GM10248 (cell line): ENCODE measurements at regions not wholly inside any gene's neighbourhood (a gene's known extent, or its start where the extent isn't known, plus 50 kb on each side); places are given as distances from the start of the nearest gene placed in this dataset.

Source experiments
- CTCF ChIA-PET: fragments of 300-600 bp; sonication (Branson Sonifier 250); formaldehyde crosslinking; extraction: SDS; loops from one replicate; lab custom pipeline; 2021; ENCODE audit warnings: antibody characterized with exemption; lab: Yijun Ruan, JAX
- POLR2A ChIA-PET: fragments of 350-650 bp; sonication (Branson Sonifier 250); formaldehyde crosslinking; extraction: SDS; loops from one replicate; lab custom pipeline; 2020; ENCODE audit warnings: antibody characterized with exemption; lab: Yijun Ruan, JAX
- DNase-seq: peaks from one replicate; pipeline ENCODE4 v3.0.0; 2012; ENCODE audit errors: extremely low spot score
- TF ChIP-seq, protein P1 (sequence below): IDR thresholded peaks from 2 replicates; pipeline ENCODE4 v1.5.1; 2012; ENCODE audit warnings: mild to moderate bottlenecking, low read depth; ENCODE audit errors: extremely low read depth, missing control alignments, control extremely low read depth

DNA sequence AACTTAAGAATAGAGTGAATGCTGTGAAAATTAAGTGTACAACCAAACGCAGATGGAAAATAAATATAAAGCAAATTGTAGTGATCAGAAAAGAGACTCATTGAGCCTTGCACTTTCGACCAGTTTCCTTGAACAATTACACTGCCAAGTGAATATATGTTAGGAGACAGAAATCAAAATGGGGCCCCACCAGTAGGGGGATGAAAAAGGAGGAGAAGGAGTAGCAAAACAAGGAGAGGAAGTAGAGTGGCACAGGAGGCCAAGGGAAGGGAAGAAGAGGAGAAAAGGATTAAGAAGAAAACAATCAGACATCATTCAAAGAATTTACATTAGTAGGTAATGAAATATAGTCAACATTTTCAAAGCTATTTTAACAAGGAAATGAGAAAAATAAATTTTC, 1770.6 kb downstream of the PLA2G4A start:
- POLR2A ChIA-PET = no interaction called here
- no peak for DNase-seq
- CTCF ChIA-PET = interaction anchor here (1.9 kb wide), 1 partner anchor 11 kb away, joined by 5 read pairs; no protein-coding TSS in a partner anchor
- TF ChIP-seq, protein P1, sequence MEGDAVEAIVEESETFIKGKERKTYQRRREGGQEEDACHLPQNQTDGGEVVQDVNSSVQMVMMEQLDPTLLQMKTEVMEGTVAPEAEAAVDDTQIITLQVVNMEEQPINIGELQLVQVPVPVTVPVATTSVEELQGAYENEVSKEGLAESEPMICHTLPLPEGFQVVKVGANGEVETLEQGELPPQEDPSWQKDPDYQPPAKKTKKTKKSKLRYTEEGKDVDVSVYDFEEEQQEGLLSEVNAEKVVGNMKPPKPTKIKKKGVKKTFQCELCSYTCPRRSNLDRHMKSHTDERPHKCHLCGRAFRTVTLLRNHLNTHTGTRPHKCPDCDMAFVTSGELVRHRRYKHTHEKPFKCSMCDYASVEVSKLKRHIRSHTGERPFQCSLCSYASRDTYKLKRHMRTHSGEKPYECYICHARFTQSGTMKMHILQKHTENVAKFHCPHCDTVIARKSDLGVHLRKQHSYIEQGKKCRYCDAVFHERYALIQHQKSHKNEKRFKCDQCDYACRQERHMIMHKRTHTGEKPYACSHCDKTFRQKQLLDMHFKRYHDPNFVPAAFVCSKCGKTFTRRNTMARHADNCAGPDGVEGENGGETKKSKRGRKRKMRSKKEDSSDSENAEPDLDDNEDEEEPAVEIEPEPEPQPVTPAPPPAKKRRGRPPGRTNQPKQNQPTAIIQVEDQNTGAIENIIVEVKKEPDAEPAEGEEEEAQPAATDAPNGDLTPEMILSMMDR = no peak

DNA sequence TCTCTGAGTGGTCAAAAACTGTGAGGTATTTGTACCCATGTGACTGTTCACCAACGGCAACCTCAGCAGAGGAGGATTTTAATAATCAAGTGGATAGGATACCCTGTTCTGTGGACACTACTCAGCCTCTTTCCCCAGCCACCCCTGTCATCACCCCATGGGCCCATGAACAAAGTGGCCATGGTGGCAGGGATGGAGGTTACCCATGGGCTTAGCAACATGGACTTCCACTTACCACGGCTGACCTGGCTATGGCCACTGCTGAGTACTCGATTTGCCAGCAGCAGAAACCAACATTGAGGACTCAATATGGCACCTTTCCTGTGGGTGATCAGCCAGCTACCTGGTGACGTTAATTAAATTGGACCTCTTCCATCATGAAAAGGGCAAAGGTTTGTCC, 1782.7 kb downstream of the PLA2G4A start:
- TF ChIP-seq, protein P1 = no peak
- ChIA-PET CTCF (interaction anchor here (1.0 kb wide), 1 partner anchor 11 kb away, joined by 3 read pairs; no protein-coding TSS in a partner anchor), POLR2A (no interaction called here)
- no peak for DNase-seq

DNA sequence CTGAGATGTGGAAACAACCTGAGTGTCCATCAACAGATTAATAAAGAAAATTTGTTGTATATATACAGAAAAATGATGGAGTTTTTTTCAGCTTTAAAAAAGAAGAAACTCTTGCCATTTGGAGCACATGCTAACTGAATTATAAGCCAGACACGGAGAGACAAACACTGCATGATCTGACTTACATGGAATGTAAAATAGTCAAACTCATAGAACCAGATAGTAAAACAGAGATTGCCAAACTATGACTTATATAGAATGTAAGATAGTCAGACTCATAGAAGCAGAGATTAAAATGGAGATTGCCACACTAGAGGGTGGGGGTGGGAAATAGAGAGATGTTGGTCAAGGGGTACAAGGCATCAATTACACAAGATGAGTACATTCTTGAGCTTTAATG, 1786.6 kb downstream of the PLA2G4A start:
- DNase-seq = no peak
- ChIA-PET CTCF (no interaction called here), POLR2A (no interaction called here)
- TF ChIP-seq, protein P1 = no peak

DNA sequence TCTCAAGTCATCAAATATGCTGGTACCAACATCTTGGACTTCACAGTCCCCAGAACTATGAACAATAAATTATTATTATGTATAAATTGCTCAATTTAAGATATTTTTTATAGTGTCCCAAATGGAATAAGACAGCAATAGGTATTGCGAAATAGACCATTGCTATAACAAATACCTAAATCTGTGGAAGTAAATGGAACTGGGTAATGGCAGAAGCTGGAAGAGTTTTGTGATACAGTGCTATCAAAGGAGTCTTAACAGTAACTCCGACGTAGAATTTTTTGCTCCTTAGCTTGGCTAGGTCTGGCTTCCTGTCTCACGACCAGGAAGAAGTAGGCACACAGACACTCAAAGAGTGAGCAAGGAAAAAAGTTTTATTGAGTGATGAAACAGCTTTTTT, 1791.5 kb downstream of the PLA2G4A start:
- DNase-seq = no peak
- POLR2A ChIA-PET = no interaction called here
- CTCF ChIA-PET = interaction anchor here (0.9 to 1.6 kb wide), 2 partner anchors 12 to 74 kb away, joined by 3 to 6 read pairs; no protein-coding TSS in a partner anchor
- TF ChIP-seq, protein P1 = no peak

DNA sequence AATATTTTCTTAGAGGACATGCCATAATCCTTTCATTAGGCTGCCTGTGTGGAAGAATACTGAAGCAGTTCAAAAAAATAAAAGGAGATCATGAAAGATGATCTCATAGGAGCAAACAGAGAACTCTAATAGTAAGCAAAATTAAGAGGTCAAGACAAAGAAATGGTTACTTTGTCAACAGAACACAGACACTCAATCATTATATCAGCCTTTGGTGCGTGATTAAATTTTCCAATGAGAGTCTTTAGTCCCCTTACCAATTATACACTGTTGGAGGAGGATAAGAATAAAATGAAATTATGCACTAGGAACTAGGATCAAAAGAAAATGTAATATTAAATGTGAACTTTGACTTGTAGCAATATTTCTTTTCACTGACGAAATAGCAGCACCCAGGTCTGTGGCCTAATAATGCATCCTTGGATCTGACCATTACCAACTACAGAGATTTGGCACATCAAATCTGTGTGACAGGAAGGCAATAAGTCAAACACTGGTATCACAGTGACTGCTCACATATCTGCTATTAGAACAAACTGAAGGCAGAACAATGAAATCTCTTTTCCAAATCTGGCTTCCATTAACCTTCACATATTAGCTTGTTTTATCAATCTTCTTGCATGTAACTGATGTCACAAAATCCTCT, 1812.9 kb downstream of the PLA2G4A start:
- ChIA-PET CTCF (no interaction called here), POLR2A (no interaction called here)
- no peak for DNase-seq
- TF ChIP-seq, protein P1 = no peak

DNA sequence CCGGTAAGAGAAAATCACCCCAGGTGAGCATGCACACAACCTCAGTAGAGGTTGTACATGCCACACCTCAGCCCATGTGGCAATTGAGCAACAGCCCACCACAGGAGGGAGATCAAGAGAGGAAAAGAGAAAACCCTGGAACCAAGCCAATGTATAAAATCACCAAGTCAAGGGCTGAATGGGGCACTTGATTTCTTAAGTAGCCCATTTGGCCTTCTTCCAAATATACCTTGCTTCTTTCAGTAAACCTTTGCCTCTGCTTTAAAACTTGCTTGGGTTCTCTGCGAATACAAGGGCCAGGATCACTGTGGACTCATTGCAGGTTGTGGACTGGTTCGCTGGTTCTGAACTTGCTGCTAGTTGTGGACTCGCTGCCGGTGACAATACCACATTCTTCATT, 1814.0 kb downstream of the PLA2G4A start:
- POLR2A ChIA-PET = no interaction called here
- TF ChIP-seq, protein P1 = no peak

More for the DNA sequence above, 1814.0 kb downstream of the PLA2G4A start:
- CTCF ChIA-PET = no interaction called here
- no peak for DNase-seq
